Activated CD8-positive, alpha-beta memory T cell treated with anti-CD3 and anti-CD28 coated beads for 36 hours (primary cell): ENCODE measurements at regions not wholly inside any gene's neighbourhood (a gene's known extent, or its start where the extent isn't known, plus 50 kb on each side); places are given as distances from the start of the nearest gene placed in this dataset.
"Not testable (repeated sequence)": the region's sequence is repeated elsewhere in the genome, so short reads cannot be mapped to it uniquely, and the experiment has no call there.

Experiments used
- CTCF ChIA-PET: fragments of 350-600 bp; sonication (Branson Sonifier 250); formaldehyde crosslinking; loops from one replicate; lab custom pipeline; 2021; ENCODE audit warnings: antibody characterized with exemption; lab: Charles Lee
- POLR2A ChIA-PET: fragments of 350-600 bp; sonication (Branson Sonifier 250); formaldehyde crosslinking; loops from one replicate; lab custom pipeline; 2021; ENCODE audit warnings: antibody characterized with exemption; lab: Charles Lee

DNA sequence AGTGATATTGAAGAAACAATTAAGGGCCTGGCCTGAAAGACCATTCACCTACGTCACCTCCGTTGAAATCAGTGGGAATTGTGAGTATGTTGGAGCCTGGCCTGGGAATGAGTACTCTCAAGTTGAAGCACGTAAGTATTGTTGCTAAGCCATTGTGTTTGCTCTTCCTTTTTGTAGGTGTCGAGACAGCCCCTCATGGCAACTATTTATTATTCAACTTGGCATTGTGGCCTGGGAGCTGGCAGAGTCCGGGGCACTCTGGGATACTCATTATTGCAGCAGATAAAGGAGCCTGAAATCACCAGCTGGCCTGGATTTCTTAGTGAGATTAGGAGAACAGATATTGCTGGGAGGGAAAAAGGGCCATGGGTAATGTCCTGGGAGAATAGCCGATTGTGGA, 147.4 kb downstream of the C12orf75 start:
- POLR2A ChIA-PET = no interaction called here
- CTCF ChIA-PET = no interaction called here

DNA sequence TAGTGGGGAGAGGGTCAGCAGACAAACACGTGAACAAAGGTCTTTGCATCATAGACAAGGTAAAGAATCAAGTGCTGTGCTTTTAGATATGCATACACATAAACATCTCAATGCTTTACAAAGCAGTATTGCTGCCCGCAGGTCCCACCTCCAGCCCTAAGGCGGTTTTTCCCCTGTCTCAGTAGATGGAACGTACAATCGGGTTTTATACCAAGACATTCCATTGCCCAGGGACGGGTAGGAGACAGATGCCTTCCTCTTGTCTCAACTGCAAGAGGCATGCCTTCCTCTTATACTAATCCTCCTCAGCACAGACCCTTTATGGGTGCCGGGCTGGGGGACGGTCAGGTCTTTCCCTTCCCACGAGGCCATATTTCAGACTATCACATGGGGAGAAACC, 148.3 kb downstream of the C12orf75 start:
- POLR2A ChIA-PET, CTCF ChIA-PET: not testable (repeated sequence)

DNA sequence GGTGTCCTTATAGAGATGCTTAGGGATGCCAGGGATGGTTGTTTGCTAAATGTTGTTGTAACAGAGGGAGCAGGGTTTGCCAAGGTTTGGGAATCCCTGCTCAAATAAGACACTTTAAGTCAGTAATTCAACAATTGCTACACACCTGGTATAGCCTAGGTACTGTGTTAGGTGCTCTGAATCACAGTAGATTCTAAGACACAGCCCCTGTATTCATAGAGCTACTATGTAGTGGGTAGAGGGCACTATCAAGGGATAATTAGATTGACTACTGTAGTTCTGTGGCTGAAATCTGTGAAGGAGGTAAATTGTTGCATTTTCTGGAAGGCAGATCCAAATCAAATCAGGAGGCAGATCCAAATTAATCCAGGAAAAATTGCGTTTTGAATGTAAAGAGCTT, 149.2 kb downstream of the C12orf75 start:
- CTCF ChIA-PET = no interaction called here
- POLR2A ChIA-PET = no interaction called here

DNA sequence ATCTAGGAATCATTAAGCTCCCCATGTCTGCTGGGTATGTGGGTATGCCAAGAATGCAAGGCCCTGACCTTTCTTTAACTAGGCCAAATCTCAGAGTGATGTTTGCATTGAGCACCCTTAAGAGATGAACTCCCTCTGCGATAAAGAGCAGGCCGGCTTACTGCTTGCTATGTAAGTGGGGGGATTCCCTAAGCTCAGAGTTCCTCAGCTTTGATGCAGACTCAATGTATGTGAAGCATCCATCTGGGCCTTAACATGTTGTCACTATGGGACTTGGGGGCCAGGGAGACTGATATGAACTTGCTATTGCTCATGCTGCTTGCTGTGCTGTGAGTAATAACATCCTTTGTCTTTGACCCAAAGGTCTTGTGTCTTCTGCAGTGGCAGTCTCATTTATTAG, 149.7 kb downstream of the C12orf75 start:
- CTCF ChIA-PET = no interaction called here

DNA sequence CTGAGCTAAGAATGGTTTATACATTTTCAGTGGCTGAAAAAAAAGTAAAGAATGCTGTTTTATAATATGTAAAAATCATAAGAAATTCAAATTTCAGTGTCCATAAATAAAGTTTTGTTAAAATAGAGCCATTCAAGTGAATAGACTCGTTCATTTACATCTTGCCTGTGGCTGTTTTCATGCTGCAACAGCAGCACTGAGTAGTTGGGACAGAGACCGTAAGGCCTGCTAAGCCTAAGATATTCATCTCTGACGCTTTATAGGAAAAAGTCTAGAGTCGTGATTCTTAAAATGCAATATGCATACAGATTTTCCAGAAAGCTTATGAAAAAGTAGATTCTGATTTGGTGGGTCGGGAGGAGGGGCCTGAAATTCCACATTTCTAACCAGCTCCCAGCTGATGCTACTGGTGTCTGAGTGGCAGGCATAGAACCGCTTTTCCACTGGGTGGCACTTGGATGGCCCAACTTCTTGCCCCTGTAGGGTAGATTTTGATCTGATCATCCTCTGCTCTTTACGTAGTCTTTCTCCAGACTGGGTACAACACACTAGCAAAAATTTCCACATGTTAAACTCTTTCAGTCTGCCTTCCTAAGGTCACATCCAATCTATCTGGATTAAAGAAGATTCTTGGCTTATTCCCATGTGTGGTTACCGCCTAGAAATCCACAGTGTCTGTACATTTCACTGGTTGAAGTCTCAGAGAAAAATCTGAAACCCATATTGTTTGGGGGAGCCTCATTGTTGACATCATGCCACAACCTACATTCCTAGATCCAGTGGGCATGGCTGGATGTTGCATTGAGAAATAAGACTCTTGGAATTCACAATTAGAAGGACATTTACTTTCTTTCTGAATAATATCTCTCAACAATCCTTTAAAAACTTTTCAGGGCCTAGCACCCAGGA, 151.2 kb downstream of the C12orf75 start:
- CTCF ChIA-PET = no interaction called here
- POLR2A ChIA-PET = no interaction called here

More for the DNA sequence above, 149.7 kb downstream of the C12orf75 start:
- POLR2A ChIA-PET = no interaction called here

DNA sequence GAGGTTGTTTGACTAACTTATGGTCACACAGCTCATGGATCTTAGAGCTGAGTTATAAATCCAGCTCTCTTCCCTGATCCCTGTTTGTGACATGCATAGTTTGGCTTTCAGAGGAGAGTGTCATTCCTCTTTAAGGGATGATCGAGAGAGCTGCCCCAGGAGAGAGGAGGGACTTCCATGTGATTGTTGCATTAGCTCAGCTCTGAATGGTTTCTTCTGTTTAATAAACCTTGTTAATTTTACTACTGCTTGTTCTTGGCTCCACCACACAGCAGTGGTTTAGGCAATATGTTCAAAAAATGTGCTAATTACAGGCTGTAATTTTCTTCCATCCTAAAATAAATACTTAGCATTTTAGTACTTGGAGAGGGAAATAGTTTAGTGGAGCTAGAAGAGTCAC, 152.5 kb downstream of the C12orf75 start:
- ChIA-PET CTCF (no interaction called here), POLR2A (no interaction called here)

DNA sequence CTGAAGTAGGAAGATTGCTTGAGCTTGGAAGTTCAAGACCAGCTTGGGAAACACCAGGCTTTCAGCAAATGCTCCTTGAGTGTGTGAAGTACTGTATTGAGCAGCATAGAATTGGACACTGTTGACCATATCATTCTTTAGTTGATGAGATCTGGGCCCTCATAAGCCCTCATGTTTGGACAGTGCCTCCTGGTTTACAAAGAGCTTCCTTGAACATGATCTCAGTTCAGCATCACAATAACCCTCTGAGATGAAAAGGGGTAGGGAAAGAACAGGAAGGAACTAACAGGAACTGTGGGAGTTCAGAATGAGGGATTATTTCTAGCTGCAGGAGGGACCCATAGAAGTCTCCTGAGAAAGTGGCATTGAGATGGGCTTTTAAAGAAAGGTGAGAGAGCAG, 153.2 kb downstream of the C12orf75 start:
- ChIA-PET CTCF (no interaction called here), POLR2A (no interaction called here)

DNA sequence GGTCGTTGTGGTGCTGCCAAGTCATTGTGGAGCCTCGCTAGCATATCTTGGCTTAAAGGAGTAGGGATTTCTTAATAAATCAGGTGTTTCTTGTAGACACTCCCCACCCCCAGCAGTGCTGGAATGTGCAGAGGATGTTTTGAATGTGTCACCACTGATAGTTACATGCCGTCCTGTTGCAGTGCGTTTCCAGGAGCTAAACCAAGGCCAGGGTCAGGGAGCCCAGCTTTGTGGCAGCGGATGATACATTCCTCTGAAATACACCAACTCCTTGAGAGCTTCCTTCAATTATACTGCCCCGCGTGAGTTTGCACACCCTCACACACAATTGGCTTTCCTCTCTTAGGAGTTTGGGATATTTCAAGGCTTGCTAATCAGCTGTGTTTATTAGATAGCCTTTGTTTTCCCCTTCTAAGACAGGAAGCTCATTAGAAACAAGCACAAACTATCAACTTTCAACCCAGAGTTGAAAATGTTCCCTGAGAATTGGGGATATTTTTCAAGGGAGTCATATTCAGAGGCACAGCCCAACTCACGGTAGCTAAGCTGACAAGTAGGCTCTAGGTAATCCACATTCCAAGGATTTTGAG, 154.9 kb downstream of the C12orf75 start:
- CTCF ChIA-PET = no interaction called here
- POLR2A ChIA-PET = no interaction called here

DNA sequence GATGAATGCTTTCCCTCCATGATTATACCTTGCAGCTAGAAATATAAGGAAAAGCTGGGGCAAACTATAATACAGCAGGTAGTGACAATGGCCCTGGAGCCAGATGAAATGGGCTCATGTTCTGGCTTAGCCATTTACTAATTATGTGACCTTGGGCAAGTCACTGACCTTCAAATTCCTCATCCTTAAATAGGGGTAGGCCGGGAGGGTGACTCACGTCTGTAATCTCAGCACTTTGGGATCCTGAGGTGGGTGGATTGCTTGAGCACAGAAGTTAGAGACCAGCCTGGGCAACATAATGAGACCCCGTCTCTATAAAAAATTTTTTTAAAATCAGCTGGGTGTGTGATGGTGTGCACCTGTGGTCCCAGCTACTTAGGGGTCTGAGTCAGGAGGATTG, 155.4 kb downstream of the C12orf75 start:
- POLR2A ChIA-PET = no interaction called here

DNA sequence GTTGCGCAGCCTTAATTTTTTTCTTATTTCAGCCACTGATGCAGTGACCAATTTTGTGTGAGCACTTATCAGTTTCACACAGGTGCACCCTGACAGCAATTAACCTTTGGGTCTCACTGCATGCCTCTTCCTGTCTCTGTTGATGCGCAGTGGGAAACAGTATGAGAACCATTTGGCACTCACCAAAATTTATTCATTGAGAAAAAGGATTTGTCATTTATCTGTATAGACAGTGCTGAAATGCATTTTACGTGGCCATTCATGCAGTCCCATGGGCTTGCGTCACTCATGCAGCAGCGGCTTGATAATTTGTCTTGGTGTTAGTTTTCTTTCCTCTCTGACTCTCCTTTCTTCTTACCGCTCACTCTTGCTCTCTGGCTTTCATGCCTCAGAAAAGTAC, 157.5 kb downstream of the C12orf75 start:
- CTCF ChIA-PET = no interaction called here
- POLR2A ChIA-PET = no interaction called here

More for the DNA sequence above, 155.4 kb downstream of the C12orf75 start:
- CTCF ChIA-PET = no interaction called here

DNA sequence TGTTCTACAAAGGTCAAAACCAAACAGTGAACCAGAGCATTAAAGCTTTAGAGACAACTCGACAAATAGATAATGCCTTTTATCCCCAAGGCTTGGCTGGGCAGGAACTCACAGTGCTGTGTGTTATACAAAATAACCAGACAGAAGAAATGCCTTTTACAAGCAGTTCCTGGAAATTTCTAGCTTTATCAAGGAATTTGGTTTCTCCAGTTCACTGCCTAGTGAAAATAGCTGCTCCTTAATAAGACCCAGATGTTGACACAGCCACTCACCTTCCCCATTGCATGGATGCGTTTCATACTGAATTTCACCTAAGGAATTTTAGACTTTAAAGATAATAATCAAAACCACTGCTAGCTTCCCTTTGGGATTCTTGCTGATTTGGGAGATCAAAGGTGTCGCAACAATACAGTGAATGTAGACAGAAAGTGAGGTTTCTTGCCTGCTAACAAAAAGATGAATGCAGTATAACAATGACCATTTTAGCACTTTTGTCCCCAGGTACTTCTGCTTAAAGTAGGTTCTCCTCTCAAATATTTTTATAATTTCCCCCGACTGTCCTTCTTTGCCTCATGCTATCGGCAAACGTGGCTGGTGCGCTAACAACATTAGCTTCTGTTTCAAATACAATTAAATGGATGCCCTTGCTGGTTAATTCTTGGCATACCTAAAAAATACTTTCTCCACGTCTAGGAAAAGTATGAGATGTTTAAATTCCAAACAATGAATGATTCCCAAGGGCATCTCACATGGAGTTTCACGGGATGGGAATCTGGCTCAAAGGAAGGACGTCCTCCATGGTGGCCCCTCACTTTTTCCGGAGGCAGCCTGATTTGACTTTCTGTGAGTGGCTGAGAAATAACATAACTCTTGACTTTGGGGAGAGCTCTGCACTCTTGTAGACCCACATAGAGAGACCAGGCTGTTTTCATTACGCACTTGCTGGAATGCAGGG, 162.4 kb downstream of the C12orf75 start:
- CTCF ChIA-PET = no interaction called here
- POLR2A ChIA-PET = no interaction called here

DNA sequence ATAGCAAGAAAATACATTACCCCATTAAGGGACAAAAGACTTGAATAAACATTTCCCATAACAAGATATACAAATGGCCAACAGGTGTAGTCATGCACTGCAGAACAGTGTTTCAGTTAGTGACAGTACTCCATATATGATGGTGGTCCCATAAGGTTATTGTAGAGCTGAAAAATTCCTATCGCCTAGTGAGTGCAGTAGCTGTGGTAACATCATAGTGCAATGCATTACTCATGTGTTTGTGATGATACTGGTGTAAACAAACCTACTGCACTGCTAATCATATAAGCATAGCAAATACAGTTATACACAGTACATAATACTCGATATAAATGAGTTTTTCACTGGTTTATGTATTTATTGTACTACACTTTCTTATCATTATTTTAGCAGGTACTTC, 168.7 kb downstream of the C12orf75 start:
- CTCF ChIA-PET = no interaction called here
- POLR2A ChIA-PET = no interaction called here

DNA sequence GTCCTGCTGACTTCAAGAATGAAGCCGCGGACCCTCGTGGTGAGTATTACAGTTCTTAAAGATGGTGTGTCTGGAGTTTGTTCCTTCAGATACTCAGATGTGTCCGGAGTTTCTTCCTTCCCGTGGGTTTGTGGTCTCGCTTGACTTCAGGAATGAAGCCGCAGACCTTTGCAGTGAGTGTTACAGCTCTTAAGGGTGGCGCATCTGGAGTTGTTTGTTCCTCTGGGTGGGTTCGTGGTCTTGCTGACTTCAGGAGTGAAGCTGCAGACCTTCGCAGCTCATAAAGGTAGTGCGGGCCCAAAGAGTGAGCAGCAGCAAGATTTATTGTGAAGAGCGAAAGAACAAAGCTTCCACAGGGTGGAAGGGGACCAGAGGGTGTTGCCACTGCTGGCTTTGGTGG, 170.2 kb downstream of the C12orf75 start:
- CTCF ChIA-PET, POLR2A ChIA-PET: not testable (repeated sequence)

DNA sequence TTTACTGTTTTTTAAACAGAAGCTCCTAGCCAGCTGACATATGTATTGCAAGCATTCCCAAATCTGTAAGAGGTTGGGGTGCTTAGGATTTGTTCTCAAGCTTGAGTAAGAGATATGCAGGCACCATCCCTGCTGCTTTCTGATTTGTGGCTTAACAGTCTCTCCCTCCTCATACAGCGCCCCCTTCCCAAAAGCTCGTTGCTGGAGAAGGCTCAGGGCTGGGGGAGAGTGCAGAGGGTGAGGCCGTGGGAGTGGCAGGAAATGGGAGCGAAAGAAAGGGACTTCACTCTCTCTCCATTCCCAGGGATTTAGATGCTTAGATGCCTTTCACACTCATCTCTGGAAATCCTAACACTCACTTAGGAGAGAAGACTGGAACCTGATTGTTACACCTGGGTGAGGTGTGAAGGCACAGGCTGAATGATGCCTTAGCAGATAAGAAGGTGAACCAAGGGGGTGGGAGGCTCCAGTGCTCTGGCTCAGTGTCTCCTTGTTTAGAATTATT, 172.0 kb downstream of the C12orf75 start:
- ChIA-PET POLR2A (no interaction called here), CTCF (no interaction called here)

DNA sequence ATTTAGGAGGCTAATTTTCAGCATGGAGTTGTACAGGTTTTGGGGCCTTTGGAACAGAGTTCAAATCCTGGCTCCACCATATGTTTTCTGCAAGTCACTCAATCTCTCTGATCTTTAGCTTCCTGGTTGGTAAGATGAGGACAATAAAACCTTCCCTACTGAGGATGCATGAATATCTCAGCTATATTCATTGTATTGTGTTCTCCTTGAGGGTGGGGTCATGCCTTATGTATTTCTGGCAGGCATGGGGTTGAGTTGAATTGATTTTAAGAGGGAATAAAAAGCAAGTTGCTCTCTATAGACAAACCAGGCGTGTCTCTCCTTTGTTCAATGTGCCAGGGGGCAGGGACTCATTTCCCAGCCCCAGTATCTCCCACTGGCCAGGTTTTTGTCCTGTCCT, 173.1 kb downstream of the C12orf75 start:
- ChIA-PET POLR2A (no interaction called here), CTCF (no interaction called here)

DNA sequence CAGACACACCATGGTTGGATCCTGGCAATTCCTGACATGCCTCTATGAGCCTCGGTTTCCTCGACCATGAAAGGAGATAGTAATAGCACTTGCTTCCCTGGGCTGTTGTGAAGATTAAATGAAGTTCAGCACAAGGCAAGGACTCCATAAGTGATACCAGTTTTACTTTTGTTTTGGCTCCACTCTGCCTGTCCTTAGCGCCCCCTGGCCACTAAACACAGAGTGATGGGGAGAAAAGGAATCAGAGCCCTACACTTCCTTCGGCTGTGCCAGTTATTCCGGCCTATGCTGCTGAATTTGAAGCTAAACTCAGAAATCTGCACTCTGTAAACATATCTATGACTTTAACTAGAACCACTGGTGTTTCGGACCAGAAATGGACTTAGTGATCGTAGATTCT, 173.8 kb downstream of the C12orf75 start:
- CTCF ChIA-PET = no interaction called here
- POLR2A ChIA-PET = no interaction called here

DNA sequence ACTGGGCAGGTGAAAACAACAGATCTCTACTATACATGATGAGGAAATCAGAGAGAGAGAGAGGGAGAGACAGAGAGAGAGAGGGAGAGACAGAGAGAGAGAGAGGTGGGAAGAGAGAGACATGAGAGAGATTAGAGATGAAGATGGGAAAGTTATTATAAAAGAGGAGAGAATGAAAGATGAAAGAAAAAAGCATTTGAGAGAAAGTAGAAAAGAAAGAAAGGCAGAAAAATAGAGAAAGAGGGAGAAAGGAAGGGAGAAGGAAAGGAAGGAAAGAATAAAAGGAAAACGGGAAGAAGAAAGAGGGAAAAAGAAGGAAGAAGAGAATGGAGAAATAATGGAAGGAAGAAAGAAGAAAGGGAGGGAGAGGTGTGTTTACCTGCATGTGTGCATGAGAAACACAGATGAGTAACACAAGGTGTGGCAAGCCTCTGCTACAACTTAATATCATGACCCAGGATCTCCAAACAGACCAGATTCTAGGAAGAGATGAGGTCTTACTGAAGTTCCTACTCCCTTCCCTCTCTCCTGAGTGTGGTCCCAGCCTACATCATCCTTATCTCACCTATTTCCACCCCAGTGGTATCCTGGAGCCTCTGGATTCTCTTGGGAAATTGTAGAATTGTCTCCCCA, 176.3 kb downstream of the C12orf75 start:
- CTCF ChIA-PET = no interaction called here
- POLR2A ChIA-PET = no interaction called here

DNA sequence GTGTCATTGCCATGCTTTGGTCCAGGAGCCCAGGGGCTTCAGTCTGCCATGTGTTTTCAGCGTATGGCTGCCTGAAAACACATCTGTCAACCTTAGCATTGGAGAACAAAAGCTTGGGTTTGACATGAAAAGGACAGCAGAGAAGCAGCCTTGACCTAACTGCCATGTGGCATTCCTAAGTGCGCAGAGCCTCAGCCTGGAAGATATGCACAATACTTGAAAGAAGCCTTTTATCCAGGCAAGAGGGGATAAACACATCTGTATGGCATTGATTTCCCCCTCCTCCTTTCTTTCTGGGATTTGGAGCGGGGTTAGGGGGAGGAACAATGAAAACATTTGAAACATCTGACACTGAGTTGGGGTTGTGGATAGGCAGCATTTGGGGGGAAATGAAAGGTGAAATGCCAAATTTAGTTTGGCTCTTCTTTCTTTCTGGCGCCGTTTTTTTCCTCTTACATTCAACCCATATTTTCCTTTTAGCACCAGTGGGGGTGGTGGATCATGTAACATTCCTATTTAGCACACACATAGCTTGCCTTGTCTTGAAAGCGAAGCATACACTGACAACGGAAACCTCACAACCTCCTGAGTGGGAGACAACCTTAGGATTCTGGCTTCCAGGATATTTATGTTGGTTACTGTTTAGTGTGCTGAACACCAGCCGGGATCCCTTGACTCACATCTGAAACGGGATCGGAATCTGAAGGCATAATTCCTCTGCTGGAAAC, 177.0 kb downstream of the C12orf75 start:
- CTCF ChIA-PET = no interaction called here
- POLR2A ChIA-PET = no interaction called here

DNA sequence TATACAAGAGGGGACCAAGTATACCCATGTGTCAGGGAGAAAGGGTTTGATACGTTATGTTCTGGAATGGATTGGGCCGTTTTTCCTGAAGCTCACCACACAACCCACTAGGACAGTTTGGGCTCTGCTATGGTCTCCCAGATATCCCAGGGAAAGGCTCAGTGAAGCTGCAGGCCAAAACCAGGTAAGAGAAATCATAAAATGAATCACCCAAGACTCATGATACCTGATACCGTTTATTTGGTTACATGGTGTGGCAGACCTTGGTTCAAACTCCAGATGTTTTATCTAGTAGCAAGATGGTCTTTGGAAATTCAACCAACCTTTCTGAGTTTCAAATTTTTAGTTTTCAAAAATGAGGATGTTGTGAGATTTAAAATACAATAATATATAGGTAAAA, 177.6 kb downstream of the C12orf75 start:
- ChIA-PET POLR2A (no interaction called here), CTCF (no interaction called here)
